A172 (cell line): ENCODE measurements at regions not wholly inside any gene's neighbourhood (a gene's known extent, or its start where the extent isn't known, plus 50 kb on each side); places are given as distances from the start of the nearest gene placed in this dataset.

Source experiments
- DNase-seq: peaks from one replicate; pipeline ENCODE4 v3.0.0-alpha.2; 2015; ENCODE audit warnings: low spot score

DNA sequence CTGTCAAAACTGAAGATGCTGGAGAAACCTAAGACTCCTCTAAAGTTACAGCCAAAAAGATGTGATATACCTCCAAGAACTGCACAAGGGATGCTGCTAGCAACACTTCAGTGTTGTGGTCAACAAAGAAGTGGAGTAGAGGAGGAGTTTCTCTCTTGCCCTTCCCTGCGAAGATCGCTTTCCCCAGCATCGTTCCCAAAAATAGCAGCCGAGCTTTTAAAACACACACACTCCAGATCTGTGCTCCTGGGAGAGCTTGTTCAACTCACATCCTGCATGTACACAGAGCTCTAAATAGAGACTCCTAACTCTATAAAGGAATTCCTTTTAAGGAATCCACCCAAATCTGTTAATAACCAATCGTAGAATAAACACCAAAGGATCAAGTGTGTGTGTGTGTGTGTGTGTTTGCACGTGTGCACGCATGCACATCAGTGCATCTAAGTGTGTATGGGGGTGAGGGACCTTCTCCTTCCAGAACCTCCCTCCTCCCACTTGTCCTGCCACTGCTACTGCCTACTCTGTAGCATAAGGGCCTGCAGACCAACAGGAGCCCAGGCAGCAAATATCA lies 58.5 kb downstream of the PSMG1 start:
- DNase-seq: no peak

DNA sequence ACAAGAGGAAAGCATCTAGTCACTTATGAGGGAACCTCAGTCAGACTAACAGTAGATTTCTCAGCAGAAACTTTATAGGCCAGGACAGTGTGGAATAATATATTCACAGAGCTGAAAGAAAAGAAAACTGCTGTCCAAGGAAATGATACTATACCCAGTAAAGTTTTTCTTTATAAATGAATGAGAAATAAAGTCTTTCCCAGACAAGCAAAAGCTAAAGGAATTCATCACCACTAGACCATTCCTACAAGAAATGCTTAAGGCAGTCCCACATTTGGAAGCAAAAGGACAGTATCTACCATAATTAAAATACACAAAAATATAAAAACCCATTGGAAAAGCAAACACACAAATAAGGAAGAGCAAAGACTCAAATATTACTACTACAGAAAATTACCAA lies 59.9 kb downstream of the PSMG1 start:
- DNase-seq: no peak

DNA sequence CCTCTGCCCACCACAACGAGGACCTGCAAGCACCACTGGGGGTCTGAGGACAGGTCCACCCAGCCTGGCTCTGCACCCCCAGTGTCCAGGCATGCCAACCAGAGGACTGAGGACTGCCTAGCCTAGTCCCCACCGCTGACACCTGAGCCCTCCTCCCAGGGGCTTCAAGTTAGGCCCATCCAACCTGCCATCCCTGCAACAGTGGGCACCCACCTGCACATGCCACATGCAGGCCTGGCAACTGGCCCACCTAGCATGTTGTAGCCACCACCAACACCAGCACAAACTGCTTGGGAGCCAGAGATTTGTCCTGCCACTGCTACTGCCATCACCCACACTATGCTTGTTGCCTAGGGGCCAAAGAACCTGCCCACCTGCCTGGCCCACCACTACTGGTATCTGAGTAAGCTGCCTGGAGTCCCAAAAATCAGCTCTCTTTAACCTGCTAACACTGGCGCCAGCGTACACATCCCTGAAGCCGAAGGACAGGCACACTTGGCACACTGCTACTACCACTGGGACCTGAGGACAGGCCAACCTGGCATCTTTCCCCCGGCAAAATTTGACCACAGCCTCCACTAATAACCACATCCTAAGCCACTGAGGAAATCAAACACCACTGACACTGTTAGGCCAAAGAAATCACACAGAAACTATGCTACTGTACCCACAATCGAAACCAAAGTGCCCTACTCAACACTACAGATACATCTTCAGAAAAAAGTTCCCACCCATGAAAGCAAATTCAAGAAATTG lies 61.5 kb downstream of the PSMG1 start:
- no peak for DNase-seq

DNA sequence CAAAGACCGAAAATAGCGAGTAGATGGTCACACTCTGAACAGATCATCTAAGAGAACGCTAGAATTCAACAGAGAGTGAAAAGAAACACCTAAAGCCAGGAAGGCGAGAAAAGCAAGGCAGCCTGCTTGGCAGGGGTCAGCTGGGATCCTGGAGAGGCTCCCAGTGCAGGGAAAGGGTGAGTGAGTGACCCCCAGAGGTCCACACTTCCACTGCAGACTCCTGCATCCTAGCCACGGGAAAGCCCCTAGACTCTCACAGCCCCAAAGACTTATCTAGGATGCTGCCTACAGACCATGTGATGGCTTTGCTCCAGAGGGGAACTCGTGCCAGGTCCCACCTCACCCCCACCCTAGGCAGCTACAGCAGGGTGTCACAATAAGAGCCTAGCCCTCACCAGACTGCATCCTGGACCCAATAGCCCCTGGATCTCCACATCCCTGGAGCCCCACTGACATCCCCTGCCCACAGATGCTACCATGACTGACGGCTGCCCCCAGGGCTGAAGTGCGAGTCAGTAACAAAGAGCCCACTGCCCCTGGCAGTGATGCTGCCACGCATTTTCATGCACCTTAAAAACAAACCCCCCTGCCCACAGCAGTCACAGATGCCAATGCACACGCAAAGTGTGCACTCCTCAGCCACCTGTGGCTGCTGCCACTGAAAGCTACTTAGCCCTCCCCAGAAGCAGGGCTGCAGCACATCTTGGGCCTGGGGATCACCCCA lies 62.2 kb downstream of the PSMG1 start:
- no peak for DNase-seq

DNA sequence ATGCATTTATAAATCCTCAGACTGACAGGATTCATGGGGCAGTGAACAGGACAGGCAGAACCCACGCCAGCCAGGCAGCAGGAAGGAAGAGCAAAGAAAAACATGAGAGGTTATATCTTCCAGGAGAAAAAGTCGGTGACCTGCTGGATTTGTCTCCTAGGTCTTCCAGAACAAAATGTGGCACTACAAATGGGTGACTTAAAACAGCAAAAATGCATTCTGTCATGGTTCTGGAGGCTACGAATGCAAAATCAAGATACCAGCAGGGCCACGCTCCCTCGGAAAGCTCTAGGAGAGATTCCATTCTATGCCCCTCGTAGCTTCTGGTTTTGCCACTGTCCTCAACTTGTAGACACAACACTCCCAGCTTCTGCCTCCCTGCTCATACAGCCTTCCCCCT lies 63.4 kb downstream of the PSMG1 start:
- no peak for DNase-seq

DNA sequence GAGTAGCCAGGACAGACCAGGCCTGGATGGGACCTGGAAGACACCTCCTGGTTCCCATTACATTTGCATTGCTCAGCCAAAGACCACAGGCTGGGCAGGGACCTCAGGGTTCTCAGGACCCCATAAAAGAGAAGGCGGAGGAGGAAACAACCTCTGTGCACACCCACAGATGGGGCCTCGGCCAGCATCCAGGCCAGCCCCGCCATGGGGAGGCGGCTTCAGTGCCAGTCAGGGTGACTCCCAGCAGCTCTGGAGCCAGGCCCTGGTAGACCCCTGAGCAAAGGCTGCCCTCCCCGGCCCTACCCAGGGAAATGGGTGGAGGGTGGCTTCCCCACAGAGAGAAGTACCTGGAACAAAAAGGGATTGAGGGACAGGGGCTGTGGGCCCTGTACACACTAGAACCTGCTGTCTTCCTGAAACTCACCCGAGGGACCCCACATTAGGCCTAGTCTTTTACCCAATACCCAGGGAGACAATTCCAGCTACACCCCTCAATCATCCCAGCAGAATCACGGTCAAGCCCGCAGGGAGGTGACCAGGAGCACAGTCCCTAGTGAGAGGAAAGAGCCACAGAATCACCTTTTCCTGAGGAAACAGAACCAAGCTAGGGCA lies 64.5 kb downstream of the PSMG1 start:
- DNase-seq: no peak

DNA sequence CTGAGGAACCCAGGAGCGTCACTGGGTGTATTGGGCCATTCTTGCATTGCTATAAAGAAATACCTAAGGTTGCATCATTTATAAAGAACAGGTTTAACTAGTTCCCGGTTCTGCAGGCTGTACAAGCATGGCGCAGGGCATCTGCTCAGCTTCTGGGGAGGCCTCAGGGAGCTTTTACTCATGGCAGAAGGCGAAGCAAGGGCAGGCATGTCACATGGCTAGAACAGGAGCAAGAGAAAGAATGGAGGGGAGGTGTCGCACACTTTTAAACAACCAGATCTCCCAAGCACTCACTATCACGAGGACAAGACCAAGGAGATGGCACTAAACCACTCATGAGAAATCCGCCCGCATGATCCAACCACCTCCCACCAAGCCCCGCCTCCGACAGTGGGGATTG lies 65.2 kb downstream of the PSMG1 start:
- no peak for DNase-seq

DNA sequence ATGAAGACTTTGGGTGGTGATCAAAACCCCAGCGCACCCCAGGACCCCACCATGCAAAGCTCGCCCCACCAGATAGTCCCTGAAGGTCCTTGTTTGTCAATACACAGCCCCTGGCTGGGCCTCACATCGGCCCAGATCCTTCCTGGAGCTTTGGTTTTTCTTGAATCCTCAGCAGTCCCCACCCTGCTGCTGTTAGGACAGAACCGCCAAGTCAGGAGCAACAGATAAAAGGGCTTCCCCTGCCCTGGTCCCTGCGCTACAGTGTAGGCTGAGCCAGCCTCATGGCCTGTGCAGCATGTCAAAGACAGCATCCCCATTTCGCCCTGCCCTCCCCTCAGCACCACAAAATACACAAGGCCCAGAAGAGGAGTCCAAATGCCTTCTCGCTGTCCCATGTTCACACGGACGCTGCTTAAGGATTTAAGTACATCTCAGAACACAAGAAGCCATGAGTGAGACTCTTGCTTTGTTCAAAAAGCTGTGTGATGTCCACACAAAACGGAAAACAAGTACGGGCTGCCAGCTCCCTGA lies 65.7 kb downstream of the PSMG1 start:
- no peak for DNase-seq

DNA sequence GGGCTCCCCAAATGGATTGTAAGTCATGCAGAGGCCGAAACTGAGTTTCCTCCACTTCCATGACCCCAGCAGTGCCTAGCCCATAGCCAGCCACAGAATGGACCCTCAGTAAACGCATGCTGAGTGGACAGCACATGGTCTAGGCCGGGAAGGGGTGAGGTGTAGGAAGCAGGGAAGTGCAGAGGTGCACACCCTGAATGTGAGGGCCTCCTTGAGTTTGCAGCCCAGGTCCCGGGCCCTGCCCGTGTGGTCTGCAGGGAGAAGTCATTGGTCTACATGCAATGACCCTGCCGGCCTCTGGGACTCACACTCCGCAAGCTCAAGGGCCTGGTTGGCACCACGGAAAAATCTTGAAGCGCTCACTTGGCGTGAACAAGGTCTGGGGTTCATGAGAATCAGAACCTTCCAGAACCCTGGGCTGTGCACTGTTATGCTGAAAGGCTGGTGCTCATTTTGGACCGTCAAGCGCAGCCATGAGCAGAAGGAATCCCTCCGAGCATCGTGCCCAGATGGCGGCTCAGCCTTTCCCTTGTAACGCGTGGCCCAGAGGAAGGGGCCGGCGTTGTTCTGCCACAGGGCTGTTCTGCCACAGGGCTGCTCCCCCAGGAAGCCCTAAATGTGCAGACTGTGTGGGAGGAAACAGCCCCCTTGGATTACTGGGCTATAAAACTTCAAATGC lies 66.4 kb downstream of the PSMG1 start:
- no peak for DNase-seq

DNA sequence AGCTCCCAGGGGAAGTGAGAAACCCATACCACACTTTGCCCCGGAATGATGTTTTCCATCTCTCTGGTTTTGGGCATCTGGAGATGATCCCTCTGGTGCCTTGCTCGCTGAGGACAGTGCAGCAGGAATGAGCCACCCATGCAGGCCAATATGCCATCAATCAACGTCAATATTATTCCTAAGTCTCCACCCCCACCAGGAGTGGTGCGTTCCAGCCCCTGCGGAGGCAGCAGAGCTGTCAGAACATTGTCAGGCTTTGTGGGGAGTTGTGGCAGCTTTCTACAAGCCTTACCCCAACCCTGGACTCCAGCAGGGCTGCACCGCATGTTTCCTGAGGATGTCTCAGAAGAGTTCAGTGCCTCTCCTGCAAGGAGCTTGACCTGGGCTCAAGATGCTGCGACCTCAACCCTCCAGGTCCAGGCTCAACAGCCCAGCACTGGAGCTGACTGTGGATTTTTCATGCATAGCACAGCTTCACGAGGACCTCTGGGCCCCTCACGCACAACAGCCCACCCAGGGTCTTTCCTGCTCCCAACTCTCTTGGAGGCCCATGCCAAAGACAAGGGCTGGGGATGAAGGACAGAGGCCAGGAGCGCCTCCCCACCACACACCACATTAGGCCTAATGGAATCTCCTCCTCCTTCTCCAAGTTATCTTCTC lies 67.5 kb downstream of the PSMG1 start:
- DNase-seq: no peak

DNA sequence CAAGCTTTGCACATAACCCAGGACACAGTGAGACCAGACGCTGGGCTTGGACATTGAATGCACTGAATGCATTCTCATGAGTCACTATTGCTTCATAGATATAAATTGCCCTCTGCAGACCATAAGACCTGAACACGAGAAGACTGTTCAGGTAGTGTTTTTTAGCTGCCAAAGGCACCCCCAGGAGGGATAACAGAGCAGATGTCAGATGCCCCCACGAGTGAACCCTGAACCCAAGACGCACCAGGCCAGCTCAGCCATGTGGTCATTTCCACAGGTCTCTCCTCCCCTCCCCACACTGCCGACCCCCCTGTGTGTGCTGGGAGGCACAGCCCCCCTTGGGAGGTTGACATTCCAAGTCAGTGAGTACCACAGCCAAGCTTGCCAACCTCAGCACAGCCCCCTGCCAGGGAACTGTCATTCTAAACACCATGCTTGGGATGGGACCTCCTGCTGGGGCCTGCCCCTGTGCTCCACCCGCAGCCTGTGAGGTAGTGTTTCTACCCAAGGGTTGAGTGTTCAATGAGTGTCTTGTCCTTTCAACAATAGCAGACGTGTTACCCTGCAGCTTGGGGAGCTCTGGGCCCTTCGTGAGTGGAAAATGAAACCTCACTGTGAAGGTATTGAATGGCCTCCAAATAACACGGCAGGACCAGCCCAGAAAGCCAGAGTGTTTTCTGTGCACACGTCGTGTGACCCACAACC lies 68.2 kb downstream of the PSMG1 start:
- DNase-seq: peak; percentile 75

DNA sequence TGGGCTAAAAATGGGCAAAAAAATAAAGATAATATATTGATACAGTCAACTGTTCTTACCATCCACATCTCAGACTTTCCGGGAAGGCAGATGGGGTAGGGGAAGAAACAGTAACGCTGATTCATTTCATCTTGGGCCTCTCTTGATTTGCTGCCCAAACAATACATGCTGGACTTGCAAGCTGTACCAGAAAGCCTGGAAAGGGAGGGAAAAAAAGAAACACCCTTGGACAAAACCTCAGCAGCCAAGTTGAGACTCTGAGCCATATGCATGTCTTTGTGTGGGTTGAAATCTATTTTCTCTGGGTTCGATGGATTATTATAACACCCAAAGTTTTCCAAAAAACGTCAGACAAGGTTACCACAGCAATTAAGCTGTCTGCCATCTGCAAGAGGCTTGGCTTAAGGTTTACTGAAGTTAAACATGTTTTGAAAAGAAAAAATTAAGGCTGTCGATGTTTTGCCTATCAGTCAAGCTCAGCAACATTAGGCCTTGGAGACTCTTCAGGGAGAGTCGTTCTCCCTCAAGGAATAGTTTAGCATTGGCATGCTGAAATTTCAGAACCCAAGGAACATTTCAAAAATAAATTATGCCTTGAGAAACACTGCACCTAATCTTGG lies 71.2 kb downstream of the PSMG1 start:
- DNase-seq: no peak

DNA sequence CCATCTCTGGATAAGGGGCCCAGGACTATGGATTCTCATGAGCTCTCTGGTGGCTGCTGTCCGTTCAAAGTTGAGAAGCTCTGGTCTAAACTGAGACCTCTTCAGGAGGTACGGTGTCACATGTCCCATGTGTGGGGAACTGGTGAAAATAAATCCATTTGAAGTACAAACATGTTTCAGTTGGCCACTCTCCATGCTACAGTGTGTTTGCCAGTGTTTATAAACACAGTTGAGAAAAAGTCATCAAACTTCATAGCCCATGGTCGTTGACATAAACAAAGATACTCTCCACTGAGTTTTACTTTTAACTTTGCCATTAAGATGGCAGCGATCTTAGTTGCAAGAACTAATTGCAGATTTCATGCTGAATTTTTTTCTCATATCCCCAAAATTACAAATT lies 72.8 kb downstream of the PSMG1 start:
- DNase-seq: no peak

DNA sequence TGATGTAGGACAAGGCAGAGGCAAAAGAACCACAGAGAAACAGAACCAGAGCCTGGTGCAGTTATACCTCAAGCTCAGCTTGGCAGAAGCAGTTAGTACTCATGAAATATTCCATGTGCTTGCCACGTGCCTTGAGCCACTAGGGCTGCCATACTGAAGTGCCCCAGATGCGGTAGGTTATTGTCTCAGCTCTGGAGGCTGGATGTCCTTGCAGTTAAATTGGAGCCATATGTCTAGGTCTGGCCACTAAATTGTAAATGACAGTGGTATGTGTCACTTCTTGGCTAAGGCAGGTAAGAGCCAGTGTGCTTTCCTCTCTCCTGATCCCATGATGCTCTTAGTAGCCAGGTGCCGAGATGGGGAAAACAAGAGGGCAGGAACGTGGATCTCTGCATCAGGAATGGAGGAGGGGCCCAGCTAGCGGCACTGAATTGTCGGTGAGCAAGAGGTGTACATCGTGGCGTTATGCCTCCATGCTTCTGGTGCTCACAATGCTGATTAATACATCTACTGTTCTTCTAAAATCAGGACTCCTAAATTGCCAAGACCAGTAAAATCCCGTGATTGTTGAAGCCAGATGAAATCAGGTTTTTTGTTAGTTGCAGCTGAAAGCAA lies 73.5 kb downstream of the PSMG1 start:
- no peak for DNase-seq

DNA sequence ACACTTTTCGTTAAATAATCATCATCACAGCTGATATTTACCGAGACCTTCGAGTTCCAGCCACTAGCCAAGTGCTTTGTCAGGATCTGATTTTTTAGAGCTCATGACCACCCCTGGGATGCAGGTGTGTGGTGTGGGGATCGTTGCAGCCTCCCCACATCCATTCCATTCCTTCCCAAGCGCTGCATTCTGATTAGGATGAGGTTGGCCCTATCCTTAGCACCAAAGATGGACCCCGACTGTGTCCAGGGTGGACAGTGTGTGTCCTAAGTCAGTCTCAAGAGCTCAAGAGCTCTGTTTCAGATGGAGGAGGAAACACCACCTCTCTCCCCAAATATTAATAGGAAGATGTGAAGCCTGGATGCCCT lies 74.1 kb downstream of the PSMG1 start:
- no peak for DNase-seq

DNA sequence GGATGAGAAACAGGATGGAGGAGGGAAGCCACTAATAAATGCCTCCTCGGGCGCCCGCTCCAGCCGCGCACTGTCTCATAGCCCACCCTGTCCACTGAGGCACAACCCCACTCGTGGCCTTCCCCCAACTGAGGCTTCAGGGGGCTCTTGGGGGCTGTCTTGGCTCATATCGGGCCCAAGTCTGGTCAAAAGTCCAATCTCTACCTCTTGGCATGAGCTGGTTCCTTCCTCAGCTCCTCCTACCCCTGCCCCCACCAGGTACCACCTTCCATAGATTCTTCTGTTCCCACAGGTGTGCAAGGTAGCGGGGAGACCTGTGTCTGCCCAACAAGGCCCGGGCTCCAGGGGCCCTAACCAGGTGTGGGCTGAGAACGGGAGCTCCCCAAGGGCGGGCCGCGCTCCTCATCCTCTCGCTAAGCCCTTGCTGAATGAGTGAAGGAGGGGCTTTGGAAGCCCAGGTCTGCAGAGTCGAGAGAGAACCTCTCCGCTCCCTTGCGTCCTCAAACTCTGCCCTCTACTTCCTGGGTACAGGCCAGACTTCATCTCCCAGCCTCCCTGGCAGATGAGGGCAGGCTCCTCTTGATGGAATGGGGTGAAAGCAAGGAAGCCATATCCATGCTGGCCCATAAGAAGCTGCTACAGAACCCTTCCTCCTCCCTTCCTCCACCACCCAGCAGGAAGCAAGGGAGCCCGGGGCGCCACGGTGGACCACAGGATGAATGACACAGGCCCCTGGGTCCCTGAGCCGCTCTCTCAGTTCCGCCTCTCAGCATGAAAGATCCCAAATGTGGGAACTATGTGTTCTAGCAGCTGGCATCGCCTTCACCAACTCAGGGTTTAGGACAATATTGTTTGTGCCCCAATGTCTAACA lies 74.7 kb downstream of the PSMG1 start:
- no peak for DNase-seq

DNA sequence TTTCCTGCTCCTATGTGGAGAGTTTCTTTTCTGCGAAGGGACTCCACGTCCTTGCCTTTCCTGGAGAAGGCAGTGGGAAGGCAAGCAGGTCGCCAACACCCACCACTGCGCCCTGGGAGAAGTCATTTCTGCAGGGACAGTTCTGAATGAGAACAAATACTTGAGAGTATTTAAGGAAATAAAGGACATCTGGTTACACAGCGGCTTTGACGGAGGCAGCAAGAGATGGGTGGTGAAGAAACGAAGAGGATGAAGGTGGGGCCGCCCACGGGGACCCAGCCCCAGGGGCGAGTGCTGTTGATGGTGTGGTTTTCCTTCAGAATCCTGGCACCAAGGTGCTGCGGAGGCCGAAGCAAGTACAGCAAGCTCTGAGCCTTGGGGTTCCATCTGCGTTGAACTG lies 75.5 kb downstream of the PSMG1 start:
- DNase-seq: no peak

DNA sequence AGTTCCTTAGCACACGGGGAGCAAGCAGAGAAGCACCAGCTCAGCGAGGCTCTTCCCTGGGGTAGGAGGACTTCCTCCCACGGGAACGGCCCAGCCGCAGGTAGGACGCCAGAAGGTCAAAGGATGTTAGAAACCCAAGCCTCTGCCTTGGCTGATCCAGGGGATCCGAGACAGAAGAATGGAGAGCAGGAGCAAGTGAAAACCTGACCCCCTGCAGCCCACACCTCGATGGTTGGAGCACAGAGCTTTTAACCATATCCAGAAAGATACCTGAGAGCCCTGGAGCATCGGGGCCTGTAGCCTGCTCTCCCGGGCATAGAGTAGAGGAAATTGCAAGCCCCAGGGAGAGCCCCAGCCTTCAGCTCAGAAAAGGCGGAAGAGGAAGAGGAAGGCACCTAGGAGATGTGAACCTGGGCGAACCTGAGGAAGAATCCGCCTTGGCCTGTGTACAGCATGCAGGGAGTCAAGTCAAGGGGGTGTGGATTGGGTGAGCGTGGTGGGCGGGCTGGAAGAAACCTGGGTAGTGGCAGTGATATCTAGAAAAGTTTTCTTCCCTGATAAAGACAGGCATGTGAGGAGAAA lies 76.3 kb downstream of the PSMG1 start:
- no peak for DNase-seq

DNA sequence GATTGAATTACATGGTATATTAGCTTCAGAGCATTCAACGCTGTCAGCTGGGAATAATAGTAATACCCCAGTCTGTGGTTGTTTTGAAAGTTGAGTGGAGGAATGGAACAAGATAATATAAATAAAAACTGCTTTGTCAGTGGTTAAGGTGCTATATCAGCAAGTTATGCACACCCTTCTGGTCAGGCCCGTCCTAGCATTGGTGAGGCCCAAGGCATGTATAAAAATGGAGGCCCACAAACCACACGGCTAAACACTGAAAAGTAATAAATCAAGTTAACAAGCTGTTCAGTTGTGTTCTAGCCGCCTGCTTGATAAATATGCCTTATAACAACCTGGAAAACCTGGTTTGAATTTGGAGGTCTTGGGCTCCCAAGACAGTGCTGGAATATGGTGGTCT lies 77.4 kb downstream of the PSMG1 start:
- no peak for DNase-seq
